Liver (tissue), 8 donors: ENCODE measurements at regions not wholly inside any gene's neighbourhood (a gene's known extent, or its start where the extent isn't known, plus 50 kb on each side); places are given as distances from the start of the nearest gene placed in this dataset.

Experiments
- DNase-seq: peaks from one replicate; pipeline ENCODE4 v3.0.0-alpha.2; 2017; ENCODE audit warnings: low spot score
- H3K27ac ChIP-seq, 2 donors: one replicate each; pipeline ENCODE4 v1.7.0; 2013; ENCODE audit warnings: inconsistent platforms in 2 of 2, low read length in 2 of 2, control low read depth in 1 of 2, low read depth in 1 of 2, mild to moderate bottlenecking in 1 of 2
- H3K27me3 ChIP-seq, 4 donors: one replicate each; pipeline versions ENCODE4 v1.6.1 to v1.7.0; 2013; ENCODE audit warnings: low read length in 3 of 4, inconsistent platforms in 1 of 4, mild to moderate bottlenecking in 1 of 4, moderate library complexity in 1 of 4; ENCODE audit not compliant: control insufficient read depth in 4 of 4, insufficient read depth in 4 of 4
- H3K36me3 ChIP-seq, 4 donors: one replicate each; pipeline versions ENCODE4 v1.6.1 to v1.7.0; 2013; ENCODE audit warnings: low read length in 3 of 4, mild to moderate bottlenecking in 3 of 4, low read depth in 1 of 4, moderate library complexity in 1 of 4; ENCODE audit not compliant: control insufficient read depth in 4 of 4, insufficient read depth in 3 of 4
- H3K4me1 ChIP-seq, 4 donors: one replicate each; pipeline versions ENCODE4 v1.6.1 to v1.7.0; 2013; ENCODE audit warnings: low read length in 3 of 4, mild to moderate bottlenecking in 3 of 4, moderate library complexity in 1 of 4; ENCODE audit not compliant: control insufficient read depth in 4 of 4, insufficient read depth in 4 of 4
- H3K4me3 ChIP-seq, 3 donors: one replicate each; pipeline versions ENCODE4 v1.6.1 to v1.7.0; 2013; ENCODE audit warnings: low read length in 3 of 3, control low read depth in 1 of 3, low read depth in 1 of 3, mild to moderate bottlenecking in 1 of 3
- H3K9ac ChIP-seq, 2 donors: one replicate each; pipeline ENCODE4 v1.7.0; 2013; ENCODE audit warnings: low read length in 2 of 2, mild to moderate bottlenecking in 2 of 2, moderate library complexity in 2 of 2, control low read depth in 1 of 2, low read depth in 1 of 2
- H3K9me3 ChIP-seq, 4 donors: one replicate each; pipeline versions ENCODE4 v1.6.1 to v1.7.0; 2013; ENCODE audit warnings: low read length in 3 of 4; ENCODE audit not compliant: control insufficient read depth in 4 of 4
- CTCF ChIP-seq: fragments of 150-350 bp; IDR thresholded peaks from 2 replicates; pipeline ENCODE4 v1.5.1; 2017; ENCODE audit warnings: improper control_type of control experiment, low read depth, low read length; ENCODE audit not compliant: missing input control
- EGR1 ChIP-seq, 2 donors: IDR thresholded peaks; 2 replicates each; pipeline ENCODE4 v1.6.1; 2016 to 2018; ENCODE audit warnings: antibody characterized with exemption in 2 of 2, low read depth in 2 of 2
- FOXA1 ChIP-seq: IDR thresholded peaks from 2 replicates; pipeline ENCODE4 v1.6.1; 2016; ENCODE audit warnings: antibody characterized with exemption
- FOXA2 ChIP-seq: IDR thresholded peaks from 2 replicates; pipeline ENCODE4 v1.6.1; 2016; ENCODE audit warnings: antibody characterized with exemption
- GABPA ChIP-seq, 2 donors: IDR thresholded peaks in 1 of 2; conservative IDR thresholded peaks in 1 of 2; 2 replicates each; pipeline ENCODE4 v1.6.1; 2016; ENCODE audit warnings: antibody characterized with exemption in 2 of 2, mild to moderate bottlenecking in 1 of 2, moderate library complexity in 1 of 2
- HNF4A ChIP-seq, 2 donors: conservative IDR thresholded peaks; 2 replicates each; pipeline ENCODE4 v1.6.1; 2016; ENCODE audit warnings: antibody characterized with exemption in 2 of 2, mild to moderate bottlenecking in 2 of 2
- HNF4G ChIP-seq: IDR thresholded peaks from 2 replicates; pipeline ENCODE4 v1.6.1; 2016; ENCODE audit warnings: antibody characterized with exemption
- JUND ChIP-seq, 2 donors: IDR thresholded peaks; 2 replicates each; pipeline ENCODE4 v1.6.1; 2016; ENCODE audit warnings: antibody characterized with exemption in 2 of 2
- MAX ChIP-seq: IDR thresholded peaks from 2 replicates; pipeline ENCODE4 v1.6.1; 2016; ENCODE audit warnings: antibody characterized with exemption
- NR2F2 ChIP-seq: IDR thresholded peaks from 2 replicates; pipeline ENCODE4 v1.6.1; 2016; ENCODE audit warnings: antibody characterized with exemption
- RAD21 ChIP-seq, 2 donors: IDR thresholded peaks; 2 replicates each; pipeline ENCODE4 v1.6.1; 2016; ENCODE audit warnings: antibody characterized with exemption in 2 of 2, mild to moderate bottlenecking in 2 of 2
- REST ChIP-seq: IDR thresholded peaks from 2 replicates; pipeline ENCODE4 v1.6.1; 2016; ENCODE audit warnings: antibody characterized with exemption, mild to moderate bottlenecking
- RXRA ChIP-seq, 2 donors: IDR thresholded peaks; 2 replicates each; pipeline ENCODE4 v1.6.1; 2017 to 2018; ENCODE audit warnings: antibody characterized with exemption in 2 of 2, mild to moderate bottlenecking in 1 of 2
- SP1 ChIP-seq: IDR thresholded peaks from 2 replicates; pipeline ENCODE4 v1.6.1; 2018; ENCODE audit warnings: antibody characterized with exemption, mild to moderate bottlenecking
- TAF1 ChIP-seq: conservative IDR thresholded peaks from 2 replicates; pipeline ENCODE4 v1.6.1; 2016; ENCODE audit warnings: antibody characterized with exemption, mild to moderate bottlenecking
- YY1 ChIP-seq: IDR thresholded peaks from 2 replicates; pipeline ENCODE4 v1.6.1; 2016; ENCODE audit warnings: antibody characterized with exemption, mild to moderate bottlenecking
- WGBS: extraction: QIAGEN DNeasy Blood & Tissue Kit; methylation state at CpG from one replicate; pipeline ENCODE4 v1.1.7; 2013; 5-methylcytosine and 5-hydroxymethylcytosine counted together
- TF ChIP-seq, protein P1 (sequence below): IDR thresholded peaks from 2 replicates; pipeline ENCODE4 v1.6.1; 2016; ENCODE audit warnings: antibody characterized with exemption
- donor health status: healthy.
- donor health status: healthy.
- donor health status: healthy.
- donor health status: healthy.
- donor health status: healthy.

DNA sequence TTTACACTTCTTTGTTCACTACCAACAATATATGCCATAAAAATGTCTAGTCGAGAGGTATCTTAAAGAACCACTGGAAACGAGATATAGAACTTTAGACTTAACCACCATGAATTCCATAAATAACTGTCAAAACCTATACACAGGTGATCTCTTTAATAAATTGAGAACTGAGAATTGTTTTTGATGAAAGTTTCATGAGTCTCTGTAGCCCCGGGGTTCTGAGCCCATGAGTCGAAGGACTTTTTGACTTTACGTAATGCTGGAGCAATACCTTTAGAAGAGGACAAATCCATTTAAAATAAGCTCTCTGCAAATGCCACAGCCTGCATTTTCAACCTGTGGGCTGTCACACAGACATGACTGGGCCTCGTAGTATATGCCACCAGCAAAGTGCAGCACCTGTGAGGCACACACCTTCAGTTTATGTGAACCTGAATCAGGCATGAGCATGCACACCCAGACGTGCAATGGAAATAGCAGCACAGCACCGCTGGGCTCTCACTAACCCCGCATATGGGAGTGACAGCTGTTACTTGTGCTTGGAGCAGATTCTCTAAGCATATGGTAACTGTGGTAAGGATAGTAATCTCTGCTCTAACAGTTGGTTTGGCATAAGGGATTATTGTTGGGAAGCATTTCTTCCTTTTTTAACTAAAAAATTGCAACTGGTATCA is 383.2 kb downstream of the SOCS6 start:
- TF ChIP-seq CTCF (no peak), NR2F2 (no peak), RXRA (IDR thresholded peaks at IDR 0.05) (no peak), RAD21 (IDR thresholded peaks at IDR 0.05) (no peak), YY1 (no peak), FOXA2 (no peak), FOXA1 (no peak), MAX (no peak), HNF4A (conservative IDR thresholded peaks at IDR 0.05) (no peak), JUND (IDR thresholded peaks at IDR 0.05) (no peak), TAF1 (no peak), HNF4G (no peak), GABPA (IDR thresholded peaks at IDR 0.05 in 1 of 2, conservative IDR thresholded peaks at IDR 0.05 in 1 of 2) (no peak), REST (no peak), EGR1 (IDR thresholded peaks at IDR 0.05; ENCODE audit: low read depth in 2 of 2) (no peak)
- TF ChIP-seq, protein P1, sequence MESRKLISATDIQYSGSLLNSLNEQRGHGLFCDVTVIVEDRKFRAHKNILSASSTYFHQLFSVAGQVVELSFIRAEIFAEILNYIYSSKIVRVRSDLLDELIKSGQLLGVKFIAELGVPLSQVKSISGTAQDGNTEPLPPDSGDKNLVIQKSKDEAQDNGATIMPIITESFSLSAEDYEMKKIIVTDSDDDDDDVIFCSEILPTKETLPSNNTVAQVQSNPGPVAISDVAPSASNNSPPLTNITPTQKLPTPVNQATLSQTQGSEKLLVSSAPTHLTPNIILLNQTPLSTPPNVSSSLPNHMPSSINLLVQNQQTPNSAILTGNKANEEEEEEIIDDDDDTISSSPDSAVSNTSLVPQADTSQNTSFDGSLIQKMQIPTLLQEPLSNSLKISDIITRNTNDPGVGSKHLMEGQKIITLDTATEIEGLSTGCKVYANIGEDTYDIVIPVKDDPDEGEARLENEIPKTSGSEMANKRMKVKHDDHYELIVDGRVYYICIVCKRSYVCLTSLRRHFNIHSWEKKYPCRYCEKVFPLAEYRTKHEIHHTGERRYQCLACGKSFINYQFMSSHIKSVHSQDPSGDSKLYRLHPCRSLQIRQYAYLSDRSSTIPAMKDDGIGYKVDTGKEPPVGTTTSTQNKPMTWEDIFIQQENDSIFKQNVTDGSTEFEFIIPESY, result no peak
- Histone ChIP-seq H3K4me1 (no peaks in the 10 kb centered on the region), H3K9me3 (peaks cover 0 to 3% (median 1%) of the 10 kb centered on the region in 4 donors), H3K9ac (no peak overlapping the region), H3K27me3 (no peaks in the 10 kb centered on the region), H3K4me3 (no peak overlapping the region), H3K36me3 (no peaks in the 10 kb centered on the region), H3K27ac (no peak overlapping the region)
- DNase-seq, result no peak
- 83% methylated on average over 9 of the region's 9 CpGs for WGBS

DNA sequence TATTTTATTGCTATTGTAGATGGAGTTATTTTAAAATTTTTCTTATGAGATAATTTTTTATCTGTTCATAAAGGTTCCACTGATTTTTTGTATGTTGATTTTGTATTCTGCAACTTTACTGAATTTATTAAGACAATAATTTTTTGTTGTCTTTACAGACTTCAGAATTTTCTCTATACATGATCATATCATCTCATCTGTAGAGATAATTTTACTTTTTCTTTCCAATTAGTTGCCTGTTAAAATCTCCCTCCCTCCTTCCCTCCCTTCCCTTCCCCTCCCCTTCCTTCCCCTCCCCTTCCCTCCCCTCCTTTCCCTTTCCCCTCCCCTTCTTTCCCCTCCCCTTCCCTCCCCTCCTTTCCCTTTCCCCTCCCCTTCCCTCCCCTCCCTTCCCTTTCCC is 378.1 kb downstream of the SOCS6 start:
- Histone ChIP-seq H3K36me3 (no peaks in the 10 kb centered on the region), H3K9me3 (peaks cover 0 to 3% (median 1%) of the 10 kb centered on the region in 4 donors), H3K27me3 (no peaks in the 10 kb centered on the region), H3K4me3 (no peak overlapping the region), H3K9ac (no peak overlapping the region), H3K4me1 (no peaks in the 10 kb centered on the region), H3K27ac (no peak overlapping the region)
- DNase-seq, result no peak
- TF ChIP-seq RXRA (IDR thresholded peaks at IDR 0.05) (no peak), YY1 (no peak), JUND (IDR thresholded peaks at IDR 0.05) (no peak), HNF4G (no peak), EGR1 (IDR thresholded peaks at IDR 0.05; ENCODE audit: low read depth in 2 of 2) (no peak), GABPA (IDR thresholded peaks at IDR 0.05 in 1 of 2, conservative IDR thresholded peaks at IDR 0.05 in 1 of 2) (no peak), NR2F2 (no peak), HNF4A (conservative IDR thresholded peaks at IDR 0.05) (no peak), FOXA1 (no peak), TAF1 (no peak), SP1 (no peak), REST (no peak)
- TF ChIP-seq, protein P1, result no peak
